Right atrium auricular region (tissue), 2 donors: ENCODE measurements at regions not wholly inside any gene's neighbourhood (a gene's known extent, or its start where the extent isn't known, plus 50 kb on each side); places are given as distances from the start of the nearest gene placed in this dataset.

Experiments
- DNase-seq: peaks from one replicate; pipeline ENCODE4 v3.0.0-alpha.2; 2019; ENCODE audit warnings: low spot score
- H3K27ac ChIP-seq, 2 donors: fragments of 200-600 bp; sonication (generic); 1 replicate in 1 of 2; 2 replicates in 1 of 2; pipeline ENCODE4 v1.5.1; 2016 to 2019
- H3K27me3 ChIP-seq, 2 donors: fragments of 200-600 bp; sonication (generic); one replicate each; pipeline versions ENCODE4 v1.5.1 to v1.6.0; 2017 to 2019
- H3K36me3 ChIP-seq: fragments of 200-600 bp; sonication (generic); one replicate; pipeline ENCODE4 v1.5.1; 2016
- H3K4me1 ChIP-seq, 2 donors: fragments of 200-600 bp; sonication (generic); one replicate each; pipeline versions ENCODE4 v1.5.1 to v1.6.0; 2017 to 2019
- H3K4me3 ChIP-seq, 2 donors: fragments of 200-600 bp; sonication (generic); 1 replicate in 1 of 2; 2 replicates in 1 of 2; pipeline ENCODE4 v1.5.1; 2017 to 2019; ENCODE audit warnings: mild to moderate bottlenecking in 1 of 2, moderate library complexity in 1 of 2
- H3K9me3 ChIP-seq, 2 donors: fragments of 200-600 bp; sonication (generic); one replicate each; pipeline ENCODE4 v1.5.1; 2019
- CTCF ChIP-seq, 2 donors: fragments of 200-600 bp; sonication (generic); IDR thresholded peaks; one replicate each; pipeline ENCODE4 v1.5.1; 2019; ENCODE audit warnings: antibody characterized with exemption in 2 of 2

- H3K4me1 ChIP-seq, result no peaks in the 10 kb centered on the region
- no peaks in the 10 kb centered on the region for H3K36me3 ChIP-seq
- TF ChIP-seq CTCF (IDR thresholded peaks at IDR 0.05), result no peak
- no peaks in the 10 kb centered on the region for H3K9me3 ChIP-seq
- no peak for DNase-seq
- no peak overlapping the region for H3K27ac ChIP-seq
- no peak overlapping the region for H3K4me3 ChIP-seq
- H3K27me3 ChIP-seq, result no peaks in the 10 kb centered on the region
Observed at GRCh38 chrX:109873574-109873973, 129.3 kb upstream of the TMEM164 start.

- no peak for DNase-seq
- no peak for TF ChIP-seq CTCF (IDR thresholded peaks at IDR 0.05)
- Histone ChIP-seq H3K36me3 (no peaks in the 10 kb centered on the region), H3K4me3 (no peak overlapping the region), H3K27me3 (no peaks in the 10 kb centered on the region), H3K4me1 (no peaks in the 10 kb centered on the region), H3K27ac (no peak overlapping the region), H3K9me3 (no peaks in the 10 kb centered on the region)
Observed at GRCh38 chrX:109873983-109874382, 128.9 kb upstream of the TMEM164 start.

- Histone ChIP-seq H3K27ac (no peak overlapping the region), H3K4me1 (no peaks in the 10 kb centered on the region), H3K4me3 (no peak overlapping the region), H3K27me3 (no peaks in the 10 kb centered on the region), H3K36me3 (no peaks in the 10 kb centered on the region), H3K9me3 (no peaks in the 10 kb centered on the region)
- no peak for TF ChIP-seq CTCF (IDR thresholded peaks at IDR 0.05)
- DNase-seq, result no peak
Observed at GRCh38 chrX:109874548-109874947, 128.4 kb upstream of the TMEM164 start.

GRCh38 chrX:109875831-109876230 is 127.1 kb upstream of the TMEM164 start:
- TF ChIP-seq CTCF (IDR thresholded peaks at IDR 0.05), result no peak
- H3K27me3 ChIP-seq, result no peaks in the 10 kb centered on the region
- H3K27ac ChIP-seq, result no peak overlapping the region
- H3K4me1 ChIP-seq, result no peaks in the 10 kb centered on the region
- no peaks in the 10 kb centered on the region for H3K9me3 ChIP-seq
- DNase-seq, result no peak
- no peaks in the 10 kb centered on the region for H3K36me3 ChIP-seq
- H3K4me3 ChIP-seq, result no peak overlapping the region

- Histone ChIP-seq H3K27me3 (no peaks in the 10 kb centered on the region), H3K4me3 (no peak overlapping the region), H3K9me3 (no peaks in the 10 kb centered on the region), H3K36me3 (no peaks in the 10 kb centered on the region), H3K27ac (no peak overlapping the region), H3K4me1 (no peaks in the 10 kb centered on the region)
- no peak for TF ChIP-seq CTCF (IDR thresholded peaks at IDR 0.05)
- no peak for DNase-seq
Observed at GRCh38 chrX:109878236-109878635, 124.7 kb upstream of the TMEM164 start.

GRCh38 chrX:109879991-109880390 is 122.9 kb upstream of the TMEM164 start:
- no peak for DNase-seq
- Histone ChIP-seq H3K27me3 (no peaks in the 10 kb centered on the region), H3K4me3 (no peak overlapping the region), H3K27ac (no peak overlapping the region), H3K4me1 (no peaks in the 10 kb centered on the region), H3K9me3 (no peaks in the 10 kb centered on the region), H3K36me3 (no peaks in the 10 kb centered on the region)
- TF ChIP-seq CTCF (IDR thresholded peaks at IDR 0.05), result no peak
